ENCODE measurements at regions not wholly inside any gene's neighbourhood (a gene's known extent, or its start where the extent isn't known, plus 50 kb on each side); places are given as distances from the start of the nearest gene placed in this dataset.

DNA sequence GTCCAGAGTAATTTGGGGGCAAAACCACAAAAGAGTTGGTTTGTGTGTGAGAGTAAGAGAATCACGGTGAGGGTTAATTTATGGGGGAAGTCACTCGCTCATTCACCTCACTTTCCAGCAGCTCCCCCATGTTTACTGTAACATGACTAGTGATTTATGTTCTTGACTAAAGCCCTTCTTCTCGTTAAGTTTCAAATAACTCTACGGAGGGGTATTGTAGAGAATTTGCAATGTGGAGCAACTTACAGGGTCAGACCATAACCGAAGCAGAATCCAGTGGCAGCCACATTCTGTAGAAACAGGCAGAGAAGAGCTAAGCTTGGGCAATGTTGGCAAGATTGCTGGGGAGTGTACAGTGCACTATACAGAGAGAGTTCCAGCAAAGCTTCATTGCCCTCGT is 760.6 kb downstream of the IRX1 start:
- no peak for DNase-seq

DNA sequence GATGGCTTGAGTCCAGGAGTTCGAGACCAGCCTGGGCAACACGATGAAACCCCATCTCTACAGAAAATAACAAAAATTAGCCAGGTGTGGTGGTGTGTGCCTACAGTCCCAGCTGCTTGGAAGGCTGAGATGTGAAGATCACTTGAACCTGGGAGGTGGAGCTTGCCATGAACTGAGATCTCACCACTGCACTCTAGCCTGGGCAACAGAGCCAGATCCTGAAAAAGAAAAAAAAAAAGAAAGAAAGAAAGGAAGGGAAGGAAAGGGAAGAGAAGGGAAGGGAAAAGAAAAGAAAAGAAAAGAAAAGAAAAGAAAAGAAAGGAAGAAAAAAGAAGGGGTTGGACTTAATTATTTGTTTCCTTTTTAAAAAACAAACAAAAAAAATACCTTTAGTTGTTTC is 764.2 kb downstream of the IRX1 start:
- no peak for DNase-seq

DNA sequence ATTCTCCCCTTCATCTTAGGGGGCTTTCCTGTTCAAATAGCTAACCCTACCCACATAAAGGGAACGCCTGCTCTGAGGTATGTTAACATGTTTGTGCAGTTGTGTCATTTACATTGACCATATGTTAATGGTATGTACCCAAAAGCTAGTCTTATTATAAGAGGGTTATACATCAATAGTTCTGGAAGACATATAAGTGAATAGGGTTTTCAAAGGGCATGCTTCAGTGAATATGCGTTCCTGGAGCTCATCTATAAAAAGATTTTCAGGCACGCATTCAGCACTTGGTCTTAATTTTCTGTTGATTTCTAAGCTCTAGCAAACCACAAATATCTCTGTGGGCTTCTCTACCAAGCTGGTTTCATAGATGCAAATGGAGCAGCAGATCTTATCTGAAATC is 766.1 kb downstream of the IRX1 start:
- no peak for DNase-seq

DNA sequence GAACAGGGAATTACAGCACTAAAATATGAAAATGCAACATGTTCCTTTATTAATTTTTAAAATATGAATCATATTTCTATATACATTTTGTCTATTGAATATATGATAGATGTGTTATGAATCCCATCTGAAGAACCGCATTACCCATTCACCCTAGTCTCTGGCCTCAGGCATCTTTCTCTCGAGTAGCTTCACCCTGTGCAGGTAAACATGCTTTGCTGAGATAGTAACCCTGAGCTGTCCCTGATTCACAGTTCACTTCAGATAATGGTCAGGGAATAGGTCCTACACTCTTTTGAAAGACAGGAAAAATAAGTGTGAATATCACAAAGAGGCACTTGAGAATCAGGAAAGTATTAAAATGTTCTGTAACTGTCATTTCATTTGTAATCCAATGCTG is 766.8 kb downstream of the IRX1 start:
- no peak for DNase-seq

DNA sequence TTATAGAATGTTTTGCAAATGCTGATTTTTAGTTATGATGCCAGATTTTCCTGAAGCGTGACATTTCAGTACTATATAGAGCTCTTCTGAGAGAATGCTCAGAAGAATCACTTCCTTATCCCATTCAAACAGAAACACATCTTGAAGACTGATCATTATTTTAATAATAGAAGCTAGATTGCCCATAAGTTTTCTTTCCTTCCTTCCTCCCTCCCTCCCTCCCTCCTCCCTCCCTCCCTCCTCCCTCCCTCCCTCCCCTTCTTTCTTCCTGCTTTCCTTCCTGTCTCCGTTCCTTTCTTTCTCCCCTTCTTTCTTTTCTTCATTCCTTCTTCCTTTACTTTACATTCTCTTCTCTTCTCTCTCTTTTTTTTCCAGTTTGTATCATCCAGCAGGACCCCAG is 767.4 kb downstream of the IRX1 start:
- DNase-seq = no peak

DNA sequence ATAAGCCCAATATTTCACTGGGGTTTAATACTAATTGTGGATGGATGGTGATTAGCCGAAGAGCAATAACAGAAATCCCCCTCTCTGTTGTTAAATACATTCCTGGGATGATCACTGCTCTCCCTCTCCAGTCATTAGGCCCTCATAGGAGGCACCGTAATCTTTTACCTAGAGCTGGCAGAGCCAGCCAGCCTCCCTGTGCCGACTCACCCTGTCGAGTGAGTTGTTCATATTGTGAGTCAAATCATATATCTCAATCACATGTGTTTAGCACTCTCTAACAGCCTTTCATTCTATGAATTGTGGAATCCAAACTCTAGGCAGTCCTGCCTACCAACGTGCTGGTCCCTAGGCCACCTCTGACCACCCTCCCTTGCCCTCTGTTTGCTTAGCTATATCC is 771.0 kb downstream of the IRX1 start:
- DNase-seq = no peak

DNA sequence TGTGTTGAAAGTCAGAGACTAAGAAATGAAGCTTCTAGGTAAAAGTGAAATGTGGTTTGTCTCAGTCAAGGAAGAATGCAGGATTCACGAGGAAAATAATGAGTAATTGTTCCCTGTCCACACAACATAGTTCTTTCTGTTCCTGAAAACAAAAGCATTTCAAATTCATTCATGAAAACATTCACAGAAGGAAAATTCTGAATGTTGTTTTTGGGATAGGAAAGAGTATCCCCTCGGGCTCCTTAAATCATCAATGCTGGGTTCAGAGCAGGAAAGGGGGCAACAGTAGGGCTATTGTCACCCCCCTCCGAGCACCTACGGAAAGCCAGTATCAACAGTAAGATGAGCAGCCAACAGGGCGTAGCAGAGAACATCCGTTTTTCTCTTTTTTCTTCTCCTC is 769.9 kb upstream of the ADAMTS16 start:
- DNase-seq = no peak

DNA sequence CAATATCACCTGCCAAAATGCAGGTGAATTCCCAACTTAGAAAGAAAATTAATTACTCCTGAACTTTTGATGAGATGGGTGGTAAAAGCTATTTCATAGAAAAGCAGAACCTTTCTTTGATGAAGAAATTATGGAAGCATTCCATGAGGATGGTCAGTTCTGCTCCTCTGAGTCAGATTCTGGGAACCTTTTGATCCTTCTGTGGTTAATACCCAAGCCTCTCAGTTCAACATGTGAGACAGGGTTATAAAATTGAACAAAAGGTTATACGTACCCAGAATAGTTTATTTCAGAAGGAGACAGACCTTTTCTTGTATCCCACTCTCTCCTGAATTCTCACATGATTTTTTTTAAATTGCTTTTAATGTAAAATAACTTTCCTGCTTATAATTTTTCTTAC is 767.6 kb upstream of the ADAMTS16 start:
- no peak for DNase-seq

DNA sequence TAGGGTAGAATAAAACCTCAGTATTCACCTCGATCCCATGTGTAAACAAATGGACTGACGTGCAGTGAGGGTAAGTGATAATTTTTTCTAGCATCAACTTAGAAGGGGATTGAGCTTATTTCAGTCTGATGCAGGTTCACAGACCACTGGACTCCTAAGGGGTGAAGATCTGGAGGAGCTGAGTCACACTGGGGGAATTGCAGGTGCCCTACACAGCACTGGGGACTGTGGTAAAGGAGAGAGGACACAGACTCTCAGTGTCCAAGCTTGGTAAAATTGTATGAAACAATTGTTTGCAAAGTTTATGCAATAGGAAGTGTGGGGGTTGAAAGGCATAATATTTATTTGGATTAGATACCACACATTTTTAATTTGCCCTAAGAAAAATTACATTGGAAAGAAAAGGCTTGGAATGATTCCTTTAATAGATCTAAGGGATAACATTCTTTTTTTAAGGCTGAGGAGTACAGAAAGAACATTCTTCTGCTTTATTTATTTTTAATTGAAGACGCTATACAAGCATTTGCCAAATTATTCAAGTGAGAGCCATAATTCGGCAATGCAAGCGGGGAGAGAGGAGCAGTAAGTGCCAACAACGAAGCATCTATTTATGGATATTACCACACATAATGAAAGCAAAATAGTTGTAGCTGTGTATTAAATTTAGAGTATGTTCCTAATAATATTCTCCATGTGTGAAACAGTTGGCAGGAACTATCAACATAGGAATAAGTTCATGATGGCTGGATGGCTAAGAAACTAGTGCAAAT is 766.9 kb upstream of the ADAMTS16 start:
- DNase-seq = no peak

DNA sequence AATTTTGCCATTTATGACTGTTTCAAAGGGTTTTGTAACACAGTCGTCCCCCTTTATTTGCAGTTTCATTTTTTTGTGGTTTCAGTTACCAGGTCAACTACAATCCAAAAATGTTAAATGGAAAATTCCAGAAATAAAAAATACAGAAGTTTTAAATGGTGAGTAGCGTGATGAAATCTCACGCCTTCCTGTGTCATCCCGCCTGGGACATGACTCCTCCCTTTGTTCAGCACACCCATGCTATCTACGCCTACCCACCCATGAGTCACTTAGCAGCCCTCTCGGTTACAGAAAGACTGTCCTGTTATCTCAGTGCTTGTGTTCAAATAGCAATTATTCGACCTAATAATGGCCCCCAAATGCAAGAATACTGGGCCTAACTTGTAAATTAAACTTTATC is 765.3 kb upstream of the ADAMTS16 start:
- no peak for DNase-seq

DNA sequence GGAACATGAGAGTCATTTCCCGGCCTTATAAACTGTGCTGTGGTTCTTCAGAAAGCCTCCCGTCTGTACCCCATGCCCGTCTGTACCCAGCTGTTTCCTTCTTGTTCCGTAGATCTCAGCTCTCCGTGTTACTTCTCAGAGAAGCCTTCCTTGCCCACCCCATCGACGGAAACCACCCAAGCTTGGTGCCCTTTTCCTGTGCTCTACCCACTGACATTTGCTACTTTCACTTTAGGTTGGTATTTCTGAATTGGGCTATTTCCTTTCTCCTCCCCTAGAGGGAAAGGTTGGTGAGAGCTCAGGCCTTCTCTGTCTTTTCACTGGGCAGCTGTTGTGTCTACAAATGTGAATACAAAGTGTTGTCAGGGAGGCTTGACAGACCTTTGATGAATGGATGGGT is 764.5 kb upstream of the ADAMTS16 start:
- no peak for DNase-seq

DNA sequence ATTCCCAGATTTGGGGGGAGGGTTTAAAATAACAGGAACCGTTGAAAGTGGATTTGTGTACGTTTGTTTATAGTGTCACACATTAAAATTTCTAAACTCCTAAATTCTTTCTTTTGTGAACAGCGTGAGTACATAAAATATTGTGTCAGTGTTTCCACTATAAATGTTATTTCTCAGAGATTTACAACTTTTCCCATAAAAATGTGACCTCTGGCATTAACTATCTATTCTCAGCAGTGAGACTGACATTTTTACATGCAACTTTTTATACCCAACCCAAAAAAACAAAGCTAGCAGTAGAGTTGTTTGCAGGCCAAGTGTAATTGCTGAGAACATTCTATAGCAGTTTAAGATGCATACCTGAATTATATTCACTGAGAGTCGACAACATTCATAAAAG is 757.0 kb upstream of the ADAMTS16 start:
- no peak for DNase-seq

DNA sequence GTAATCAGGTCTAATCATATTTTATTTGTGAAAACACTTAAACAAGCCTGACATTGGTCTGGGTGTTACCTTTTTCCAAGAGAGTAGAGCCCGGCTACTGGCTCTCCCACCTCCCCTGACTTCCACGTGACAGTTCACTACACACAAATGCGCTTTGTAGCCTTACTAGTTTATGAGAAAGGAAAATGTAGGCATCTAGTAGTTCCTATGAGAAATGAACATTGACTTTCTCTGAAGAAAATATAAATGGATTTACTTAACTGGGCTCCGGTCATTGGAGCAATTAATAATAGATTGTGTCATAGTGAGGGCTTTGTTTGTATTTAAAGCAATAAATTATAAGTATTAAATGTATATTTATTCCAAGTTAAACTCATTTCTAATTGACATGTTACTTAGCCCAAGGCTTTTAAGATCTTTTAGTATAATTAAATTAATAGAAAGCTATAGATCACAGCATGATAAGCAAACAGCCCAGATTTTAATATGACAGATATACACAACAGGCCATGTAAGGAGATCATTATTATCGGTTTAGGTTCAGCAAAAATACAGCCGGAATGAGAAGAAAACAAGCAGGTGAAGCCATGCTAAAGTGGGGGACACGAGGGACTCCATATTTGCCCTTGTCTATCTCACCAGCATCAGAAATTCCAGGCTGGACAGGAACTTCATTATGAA is 756.5 kb upstream of the ADAMTS16 start:
- no peak for DNase-seq

DNA sequence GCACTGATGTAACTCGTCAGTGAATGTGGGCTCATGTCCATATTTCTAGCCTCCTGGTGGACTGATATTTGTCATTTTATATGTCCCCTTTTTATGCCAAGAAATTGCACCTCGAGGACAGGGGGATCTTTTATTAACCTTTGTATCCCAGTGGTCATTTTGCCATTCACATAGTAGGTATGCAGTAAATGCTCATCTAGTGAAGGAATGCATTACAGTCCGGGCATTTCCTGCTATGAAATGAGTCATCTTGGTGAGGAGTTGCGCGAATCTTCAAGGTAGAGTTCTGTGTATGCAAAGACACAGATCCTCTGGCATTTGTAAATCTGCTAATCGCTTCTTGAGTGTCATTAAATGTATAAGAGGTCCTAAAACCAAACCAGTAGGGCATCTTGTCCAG is 755.5 kb upstream of the ADAMTS16 start:
- no peak for DNase-seq

DNA sequence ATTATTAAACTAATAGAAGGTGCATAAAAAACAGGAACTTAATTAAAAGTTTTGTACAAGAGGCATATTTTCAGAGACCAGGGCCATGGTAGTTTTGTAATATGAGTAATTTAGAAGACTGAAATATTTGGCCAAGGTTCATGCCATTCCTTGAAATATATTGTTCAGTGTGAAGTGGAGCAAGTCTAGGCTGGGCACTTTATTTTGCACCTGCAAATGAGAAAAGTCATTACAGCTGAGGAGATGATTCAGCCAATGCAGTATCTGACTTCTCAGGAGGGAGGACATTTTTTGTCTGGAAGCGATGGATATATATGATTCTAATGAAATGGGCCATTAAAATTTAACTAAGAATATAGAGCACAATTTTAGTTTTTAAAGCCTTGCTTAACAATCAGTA is 754.0 kb upstream of the ADAMTS16 start:
- no peak for DNase-seq

DNA sequence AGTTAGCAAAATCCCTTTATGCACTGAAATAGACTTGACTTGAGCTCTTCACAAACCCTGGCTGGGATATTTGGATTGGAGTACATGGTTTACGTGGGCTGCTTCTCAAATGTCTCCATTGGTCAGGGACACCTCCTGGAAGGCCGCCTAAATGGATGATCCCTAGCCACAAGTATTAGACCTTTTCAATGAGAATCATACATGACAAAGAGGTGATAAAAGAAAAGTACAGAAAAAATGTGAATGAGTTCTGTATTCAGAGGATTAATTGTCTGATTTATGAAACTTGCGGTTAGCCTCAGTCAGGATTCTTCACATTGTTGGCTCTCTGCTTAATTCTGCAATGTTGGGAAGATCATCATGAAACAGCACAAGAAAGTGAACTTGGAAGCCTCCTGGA is 752.8 kb upstream of the ADAMTS16 start:
- no peak for DNase-seq

DNA sequence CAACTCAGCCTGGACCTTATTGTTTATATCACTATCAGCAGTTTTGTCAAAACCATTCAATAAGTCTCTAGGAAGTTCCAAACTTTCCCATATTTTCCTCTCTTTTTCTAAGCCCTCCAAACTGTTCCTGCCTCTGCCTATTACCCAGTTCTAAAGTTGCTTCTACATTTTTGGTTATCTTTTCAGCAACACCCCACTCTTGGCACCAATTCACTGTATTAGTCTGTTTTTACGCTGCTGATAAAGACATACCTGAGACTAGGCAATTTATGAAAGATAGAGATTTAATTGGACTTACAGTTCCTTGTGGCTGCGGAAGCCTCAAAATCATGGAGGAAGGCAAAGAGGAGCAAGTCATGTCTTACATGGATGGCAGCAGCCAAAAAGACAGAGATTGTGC is 744.4 kb upstream of the ADAMTS16 start:
- DNase-seq = no peak

DNA sequence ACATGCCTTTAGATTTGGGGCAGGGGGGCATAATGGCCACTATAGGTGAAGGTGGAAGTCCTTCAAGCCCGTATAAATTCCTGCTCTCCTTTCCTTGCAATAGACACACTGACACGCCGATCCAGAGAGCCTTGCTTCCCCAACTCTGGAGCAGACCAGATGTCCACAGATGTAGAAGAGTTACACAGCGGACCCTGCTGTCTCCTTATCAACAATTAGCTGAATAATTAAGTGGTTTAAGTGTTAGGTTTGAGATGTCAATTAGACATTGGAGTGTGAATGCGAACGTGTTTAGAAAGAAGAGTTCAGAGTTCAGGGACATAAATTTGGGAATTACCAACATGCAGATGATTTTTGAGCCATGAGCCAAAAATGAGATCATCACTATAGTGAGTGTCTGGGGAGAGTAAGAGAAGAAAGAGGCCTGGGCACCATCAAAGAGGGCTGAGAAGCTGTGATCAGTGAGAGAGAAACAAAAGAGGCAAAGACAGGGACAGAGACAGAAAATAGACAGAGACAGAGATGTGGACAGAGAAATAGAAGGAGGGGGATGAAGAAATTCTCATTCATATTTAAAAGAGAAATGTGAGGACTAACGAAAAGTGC is 734.4 kb upstream of the ADAMTS16 start:
- DNase-seq = no peak

DNA sequence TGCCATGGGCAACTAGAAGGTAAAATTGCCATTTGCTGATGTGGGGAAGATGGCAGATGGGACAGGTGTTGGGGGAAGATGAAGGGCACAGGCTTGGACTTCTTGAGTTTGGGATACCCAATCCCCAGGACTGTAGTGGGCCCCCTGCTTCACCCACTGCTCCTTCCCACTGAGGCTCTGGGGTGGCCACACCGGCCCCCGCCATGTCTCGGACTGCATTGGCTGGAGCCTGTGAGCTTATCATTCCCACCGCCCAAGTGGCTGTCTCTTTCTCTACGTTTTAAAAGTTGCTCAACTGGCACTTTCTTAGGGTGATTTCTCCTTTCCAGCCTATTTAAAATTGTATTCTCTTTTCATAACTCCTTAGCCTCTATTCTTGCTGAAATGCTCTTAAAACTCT is 730.0 kb upstream of the ADAMTS16 start:
- DNase-seq = no peak

DNA sequence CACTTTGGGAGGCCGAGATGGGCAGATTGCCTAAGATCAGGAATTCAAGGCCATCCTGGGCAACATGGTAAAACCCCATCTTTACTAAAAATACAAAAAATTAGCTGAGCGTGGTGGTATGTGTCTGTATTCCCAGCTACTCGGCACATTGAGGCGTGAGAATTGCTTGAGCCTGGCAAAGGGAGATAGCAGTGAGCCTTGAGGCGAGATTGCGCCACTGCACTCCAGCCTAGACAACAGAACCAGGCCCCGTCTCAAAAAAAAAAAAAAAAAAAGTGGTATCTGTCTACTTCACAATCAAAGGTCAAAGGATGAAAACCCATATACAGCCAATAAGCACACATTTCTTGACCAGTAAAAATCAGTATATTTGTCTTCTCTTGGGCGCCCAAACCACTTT is 728.5 kb upstream of the ADAMTS16 start:
- no peak for DNase-seq

DNA sequence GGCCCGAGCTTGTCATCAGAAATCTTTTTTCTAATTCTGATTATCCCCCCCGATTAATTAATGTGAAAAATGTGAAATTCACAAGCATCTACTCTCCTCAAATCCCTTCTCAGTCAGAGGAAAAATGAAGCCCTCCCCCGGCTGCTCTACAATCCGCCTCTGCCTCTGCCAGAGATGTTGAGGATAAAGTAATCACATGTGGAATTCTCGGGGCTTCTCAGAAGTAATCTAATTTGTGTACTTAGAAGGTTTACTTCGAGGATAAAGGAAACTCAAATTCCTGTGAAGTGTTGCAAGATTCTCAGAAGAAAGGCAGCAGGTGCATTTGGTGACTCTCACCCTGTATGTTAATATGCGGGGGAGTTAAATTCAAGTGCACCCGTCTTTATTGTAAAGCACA is 726.1 kb upstream of the ADAMTS16 start:
- DNase-seq = no peak

DNA sequence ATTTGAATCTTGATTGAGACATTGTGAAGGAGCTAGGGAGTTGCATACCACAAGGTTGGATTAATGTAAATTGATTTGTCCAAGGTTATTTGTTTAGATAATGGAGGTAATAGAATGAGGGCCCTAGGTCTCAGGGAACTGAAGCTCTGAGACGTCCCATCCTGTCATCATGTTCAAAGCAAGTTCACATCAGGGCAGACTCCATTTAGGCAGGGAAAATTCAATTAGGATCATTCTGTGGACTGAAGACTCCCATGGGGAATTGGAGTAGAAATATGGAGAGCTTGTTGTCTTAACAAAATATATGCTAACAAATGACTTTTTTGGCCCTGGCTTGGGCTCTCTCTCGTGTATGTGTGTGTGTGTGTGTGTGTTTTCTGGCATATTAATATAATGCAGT is 722.0 kb upstream of the ADAMTS16 start:
- DNase-seq = no peak

DNA sequence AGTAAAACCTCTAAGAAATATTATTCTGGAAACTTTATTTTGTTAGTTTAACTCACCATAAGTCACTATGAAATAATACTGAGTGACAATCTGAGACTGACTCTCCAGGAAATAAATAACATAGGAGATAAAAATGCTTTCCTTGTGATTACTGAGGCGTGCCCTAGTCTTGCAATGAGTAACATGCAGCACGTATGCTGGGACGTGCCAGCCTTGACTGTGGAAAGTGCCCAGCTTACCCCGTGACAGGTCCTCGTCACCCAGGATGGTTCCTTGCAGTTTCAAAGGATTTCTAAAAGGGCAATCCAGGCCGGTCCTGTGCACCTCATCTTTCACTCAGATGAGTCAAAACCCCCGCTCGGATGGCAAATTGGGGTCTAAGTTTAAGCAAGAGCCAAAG is 720.8 kb upstream of the ADAMTS16 start:
- no peak for DNase-seq

DNA sequence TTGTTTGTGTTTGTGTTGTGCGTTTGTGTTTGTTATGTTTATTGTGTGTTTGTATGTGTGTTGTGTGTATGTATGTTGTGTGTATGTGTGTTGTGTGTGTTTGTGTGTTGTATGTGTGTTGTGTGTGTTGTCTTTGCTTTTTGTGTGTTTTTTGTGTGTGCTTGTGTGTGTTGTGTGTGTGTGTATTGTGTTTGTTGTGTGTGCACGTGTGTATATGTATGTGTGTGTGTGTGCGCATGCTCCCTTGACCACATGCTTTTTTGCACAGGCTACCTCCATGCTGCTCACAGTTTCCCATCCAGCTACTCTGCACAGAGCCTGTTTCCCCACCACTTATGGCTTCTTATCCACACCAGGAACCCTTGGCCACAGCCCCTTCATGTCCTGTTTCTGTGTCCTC is 720.0 kb upstream of the ADAMTS16 start:
- DNase-seq = no peak

DNA sequence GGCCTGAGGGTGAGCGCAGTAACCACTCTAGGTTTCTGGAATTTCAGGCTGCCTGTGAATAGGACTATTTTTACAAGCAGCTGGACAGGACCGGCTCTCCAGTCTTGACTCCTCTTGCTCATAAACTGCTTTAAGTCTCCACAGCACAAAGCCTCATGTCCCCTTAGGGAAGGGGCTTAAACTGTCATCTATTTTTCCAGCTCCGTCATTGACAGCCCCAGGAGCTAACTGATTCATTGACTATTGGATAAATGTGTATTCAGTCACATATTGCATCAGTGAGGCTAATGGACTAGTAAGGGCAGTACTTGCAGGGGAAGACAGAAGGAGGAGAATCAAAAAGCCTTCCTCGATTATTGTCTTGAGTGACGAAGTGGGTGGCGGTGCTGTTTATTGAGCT is 719.4 kb upstream of the ADAMTS16 start:
- DNase-seq = no peak
